Sigmoid colon (tissue), 4 donors: ENCODE measurements at regions not wholly inside any gene's neighbourhood (a gene's known extent, or its start where the extent isn't known, plus 50 kb on each side); places are given as distances from the start of the nearest gene placed in this dataset.

ENCODE experiments used
- POLR2AphosphoS5 ChIP-seq, 4 donors: sonication (generic); formaldehyde crosslinking; IDR thresholded peaks; one replicate each; pipeline ENCODE4 v1.6.1; 2017; ENCODE audit warnings: antibody characterized with exemption in 4 of 4
- TF ChIP-seq, protein P1 (sequence below), 4 experiments: fragments of 450-650 bp in 3 of 4; fragments of 200-600 bp in 1 of 4; IDR thresholded peaks; one replicate each; pipeline ENCODE4 v1.5.1; 2016 to 2019; ENCODE audit warnings: antibody characterized with exemption in 4 of 4, mild to moderate bottlenecking in 3 of 4, moderate library complexity in 2 of 4

DNA sequence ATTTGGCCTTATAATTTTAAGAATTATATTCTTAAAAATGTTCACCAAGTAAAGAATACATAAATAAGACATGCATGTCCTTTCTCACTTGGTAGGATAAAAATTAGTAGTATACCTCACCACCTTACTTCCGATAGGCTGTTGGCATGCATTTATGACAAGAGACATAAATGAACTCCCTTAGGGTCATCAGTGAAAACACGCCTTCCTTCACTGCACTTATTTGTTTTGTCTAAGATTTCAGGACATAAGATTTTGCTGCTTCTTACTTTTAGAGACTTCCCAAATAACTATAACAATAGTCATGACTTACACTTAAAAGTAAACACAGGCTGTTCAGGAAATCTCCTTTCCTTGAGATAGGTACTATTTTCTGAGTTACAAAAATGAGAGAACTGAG lies 661.3 kb upstream of the CNTNAP5 start:
- no peak for TF ChIP-seq POLR2AphosphoS5 (IDR thresholded peaks at IDR 0.05)
- TF ChIP-seq, protein P1, sequence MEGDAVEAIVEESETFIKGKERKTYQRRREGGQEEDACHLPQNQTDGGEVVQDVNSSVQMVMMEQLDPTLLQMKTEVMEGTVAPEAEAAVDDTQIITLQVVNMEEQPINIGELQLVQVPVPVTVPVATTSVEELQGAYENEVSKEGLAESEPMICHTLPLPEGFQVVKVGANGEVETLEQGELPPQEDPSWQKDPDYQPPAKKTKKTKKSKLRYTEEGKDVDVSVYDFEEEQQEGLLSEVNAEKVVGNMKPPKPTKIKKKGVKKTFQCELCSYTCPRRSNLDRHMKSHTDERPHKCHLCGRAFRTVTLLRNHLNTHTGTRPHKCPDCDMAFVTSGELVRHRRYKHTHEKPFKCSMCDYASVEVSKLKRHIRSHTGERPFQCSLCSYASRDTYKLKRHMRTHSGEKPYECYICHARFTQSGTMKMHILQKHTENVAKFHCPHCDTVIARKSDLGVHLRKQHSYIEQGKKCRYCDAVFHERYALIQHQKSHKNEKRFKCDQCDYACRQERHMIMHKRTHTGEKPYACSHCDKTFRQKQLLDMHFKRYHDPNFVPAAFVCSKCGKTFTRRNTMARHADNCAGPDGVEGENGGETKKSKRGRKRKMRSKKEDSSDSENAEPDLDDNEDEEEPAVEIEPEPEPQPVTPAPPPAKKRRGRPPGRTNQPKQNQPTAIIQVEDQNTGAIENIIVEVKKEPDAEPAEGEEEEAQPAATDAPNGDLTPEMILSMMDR (IDR thresholded peaks at IDR 0.05) = no peak
